Right lobe of liver (tissue), 6 donors: ENCODE measurements at regions not wholly inside any gene's neighbourhood (a gene's known extent, or its start where the extent isn't known, plus 50 kb on each side); places are given as distances from the start of the nearest gene placed in this dataset.

Experiments used
- ATAC-seq, 4 donors: fragments of 200-7000 bp; cut with Tn5 transposase; one replicate each; pipeline ENCODE4 v1.9.1; 2020; ENCODE audit warnings: mild to moderate bottlenecking in 4 of 4, moderate library complexity in 4 of 4
- DNase-seq, 3 donors: peaks; one replicate each; pipeline ENCODE4 v3.0.0-alpha.2; 2020
- H3K27ac ChIP-seq, 3 donors: fragments of 200-600 bp; one replicate each; pipeline ENCODE4 v1.8.0; 2022
- H3K27me3 ChIP-seq, 2 donors: fragments of 200-600 bp; one replicate each; pipeline ENCODE4 v1.8.0; 2022
- H3K36me3 ChIP-seq, 4 donors: fragments of 200-600 bp; sonication (generic) in 1 of 4; one replicate each; pipeline versions ENCODE4 v1.5.1 to v1.8.0; 2017 to 2022; ENCODE audit warnings: control low read depth in 1 of 4
- H3K4me1 ChIP-seq, 4 donors: fragments of 200-600 bp; sonication (generic) in 1 of 4; one replicate each; pipeline versions ENCODE4 v1.5.1 to v1.8.0; 2017 to 2022; ENCODE audit warnings: control low read depth in 1 of 4
- H3K4me3 ChIP-seq, 3 donors: fragments of 200-600 bp; one replicate each; pipeline ENCODE4 v1.8.0; 2022
- H3K9me3 ChIP-seq, 4 donors: fragments of 200-600 bp; sonication (generic) in 1 of 4; one replicate each; pipeline versions ENCODE4 v1.5.1 to v1.8.0; 2017 to 2022; ENCODE audit warnings: control low read depth in 1 of 4
- POLR2A ChIP-seq: fragments of 450-650 bp; IDR thresholded peaks from one replicate; pipeline ENCODE4 v1.6.1; 2017; ENCODE audit warnings: antibody characterized with exemption, mild to moderate bottlenecking
- WGBS: methylation state at CpG from one replicate; pipeline ENCODE4 v1.1.6; 2018; ENCODE audit warnings: low coverage, low lambda C conversion rate; ENCODE audit not compliant: insufficient coverage; ENCODE audit errors: missing lambda C conversion rate; 5-methylcytosine and 5-hydroxymethylcytosine counted together
- intact Hi-C, 2 donors: fragments of 100-400 bp; cut with DNase I; formaldehyde crosslinking; loops; one replicate each; pipeline versions ENCODE4 v1.11.2 to v1.14.1; 2022
- TF ChIP-seq, protein P1 (sequence below), 4 donors: fragments of 200-600 bp in 3 of 4; fragments of 450-650 bp in 1 of 4; IDR thresholded peaks; one replicate each; pipeline versions ENCODE4 v1.5.1 to v1.8.0; 2016 to 2022; ENCODE audit warnings: antibody characterized with exemption in 4 of 4, mild to moderate bottlenecking in 2 of 4
- donor health status: DM: no; HTN: yes; CAD: no.
- donor health status: DM: no; HTN: no; CAD: no.
- donor health status: DM: no; HTN: no; CAD: no.
- donor health status: DM: no; HTN: yes; CAD: no.
- donor health status: DM: no; HTN: yes; CAD: no.

- 59% methylated on average over 2 of the region's 2 CpGs for WGBS
- H3K4me3 ChIP-seq: no peak overlapping the region
- H3K27ac ChIP-seq: no peak overlapping the region
- no peaks in the 10 kb centered on the region for H3K4me1 ChIP-seq
- no peaks in the 10 kb centered on the region for H3K9me3 ChIP-seq
- DNase-seq (no peak), ATAC-seq (no peak)
- intact Hi-C loops: no loop called here
- TF ChIP-seq, protein P1, sequence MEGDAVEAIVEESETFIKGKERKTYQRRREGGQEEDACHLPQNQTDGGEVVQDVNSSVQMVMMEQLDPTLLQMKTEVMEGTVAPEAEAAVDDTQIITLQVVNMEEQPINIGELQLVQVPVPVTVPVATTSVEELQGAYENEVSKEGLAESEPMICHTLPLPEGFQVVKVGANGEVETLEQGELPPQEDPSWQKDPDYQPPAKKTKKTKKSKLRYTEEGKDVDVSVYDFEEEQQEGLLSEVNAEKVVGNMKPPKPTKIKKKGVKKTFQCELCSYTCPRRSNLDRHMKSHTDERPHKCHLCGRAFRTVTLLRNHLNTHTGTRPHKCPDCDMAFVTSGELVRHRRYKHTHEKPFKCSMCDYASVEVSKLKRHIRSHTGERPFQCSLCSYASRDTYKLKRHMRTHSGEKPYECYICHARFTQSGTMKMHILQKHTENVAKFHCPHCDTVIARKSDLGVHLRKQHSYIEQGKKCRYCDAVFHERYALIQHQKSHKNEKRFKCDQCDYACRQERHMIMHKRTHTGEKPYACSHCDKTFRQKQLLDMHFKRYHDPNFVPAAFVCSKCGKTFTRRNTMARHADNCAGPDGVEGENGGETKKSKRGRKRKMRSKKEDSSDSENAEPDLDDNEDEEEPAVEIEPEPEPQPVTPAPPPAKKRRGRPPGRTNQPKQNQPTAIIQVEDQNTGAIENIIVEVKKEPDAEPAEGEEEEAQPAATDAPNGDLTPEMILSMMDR (IDR thresholded peaks at IDR 0.05): no peak
- no peak for TF ChIP-seq POLR2A
- no peaks in the 10 kb centered on the region for H3K36me3 ChIP-seq
- no peaks in the 10 kb centered on the region for H3K27me3 ChIP-seq
These were observed 1043.3 kb downstream of the FAT4 start for GRCh38 chr4:126358041-126358440.

DNA sequence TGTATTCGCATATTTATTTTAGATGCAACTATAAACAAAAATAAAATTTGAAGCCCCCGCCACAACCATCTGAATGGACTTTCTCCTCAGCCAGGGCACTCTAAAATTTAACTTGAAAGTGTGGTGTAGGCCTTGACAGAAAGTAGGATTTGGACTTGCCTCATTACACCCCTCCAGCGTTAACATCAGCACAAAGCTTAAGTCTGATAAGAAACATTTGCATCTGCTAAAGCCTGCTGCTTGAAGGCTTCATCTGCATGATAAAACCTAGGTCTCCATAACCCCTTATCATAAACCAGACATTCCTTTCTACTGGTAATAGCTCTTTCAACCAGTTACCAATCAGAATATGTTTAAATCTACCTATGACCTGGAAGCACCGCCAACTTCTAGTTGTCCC, 1046.5 kb downstream of the FAT4 start:
- TF ChIP-seq, protein P1 (IDR thresholded peaks at IDR 0.05): no peak
- TF ChIP-seq POLR2A: no peak
- H3K9me3 ChIP-seq: no peaks in the 10 kb centered on the region
- H3K27me3 ChIP-seq: no peaks in the 10 kb centered on the region
- H3K4me1 ChIP-seq: no peaks in the 10 kb centered on the region
- no peak for DNase-seq
- H3K4me3 ChIP-seq: no peak overlapping the region
- ATAC-seq: no peak
- intact Hi-C loops: no loop called here
- no peak overlapping the region for H3K27ac ChIP-seq
- H3K36me3 ChIP-seq: no peaks in the 10 kb centered on the region
- WGBS: 60% methylated on average over 3 of the region's 4 CpGs

- 33% methylated on average over 1 of the region's 1 CpG for WGBS
- no peak for TF ChIP-seq POLR2A
- Histone ChIP-seq H3K4me3 (no peak overlapping the region), H3K9me3 (no peaks in the 10 kb centered on the region), H3K36me3 (no peaks in the 10 kb centered on the region), H3K4me1 (no peaks in the 10 kb centered on the region), H3K27ac (no peak overlapping the region), H3K27me3 (no peaks in the 10 kb centered on the region)
- DNase-seq (no peak), ATAC-seq (no peak)
- intact Hi-C loops: no loop called here
These were observed 1049.7 kb downstream of the FAT4 start for GRCh38 chr4:126364311-126364911.

GRCh38 chr4:126369076-126369475, 1054.3 kb downstream of the FAT4 start:
- no peak overlapping the region for H3K27ac ChIP-seq
- H3K4me1 ChIP-seq: no peaks in the 10 kb centered on the region
- no peak overlapping the region for H3K4me3 ChIP-seq
- no peak for TF ChIP-seq POLR2A
- TF ChIP-seq, protein P1 (IDR thresholded peaks at IDR 0.05): no peak
- DNase-seq: no peak
- no peaks in the 10 kb centered on the region for H3K27me3 ChIP-seq
- no peaks in the 10 kb centered on the region for H3K36me3 ChIP-seq
- ATAC-seq: no peak
- H3K9me3 ChIP-seq: no peaks in the 10 kb centered on the region
- intact Hi-C loops: no loop called here

- Histone ChIP-seq H3K9me3 (no peaks in the 10 kb centered on the region), H3K27ac (no peak overlapping the region)
- TF ChIP-seq, protein P1 (IDR thresholded peaks at IDR 0.05): no peak
- no peak for TF ChIP-seq POLR2A
These were observed 1057.9 kb downstream of the FAT4 start for GRCh38 chr4:126372634-126373033.

More at GRCh38 chr4:126372634-126373033, 1057.9 kb downstream of the FAT4 start:
- no peaks in the 10 kb centered on the region for H3K36me3 ChIP-seq
- DNase-seq: no peak
- ATAC-seq: no peak
- H3K4me1 ChIP-seq: peaks cover 0 to 10% (median 0%) of the 10 kb centered on the region in 4 donors
- intact Hi-C loops: no loop called here
- WGBS: 54% methylated on average over 2 of the region's 2 CpGs
- H3K27me3 ChIP-seq: no peaks in the 10 kb centered on the region
- no peak overlapping the region for H3K4me3 ChIP-seq
